ENCODE measurements at regions not wholly inside any gene's neighbourhood (a gene's known extent, or its start where the extent isn't known, plus 50 kb on each side); places are given as distances from the start of the nearest gene placed in this dataset.
"Not testable (repeated sequence)": the region's sequence is repeated elsewhere in the genome, so short reads cannot be mapped to it uniquely, and the experiment has no call there.

GRCh38 chr6:96743496-96743895, 93.8 kb downstream of the GPR63 start:
- Mint-ChIP-seq H3K4me3 (no peak overlapping the region), H3K9me3 (no peaks in the 10 kb centered on the region), H3K27ac (no peak overlapping the region), H3K4me1 (no peaks in the 10 kb centered on the region), H3K27me3 (no peaks in the 10 kb centered on the region)
- ATAC-seq = no peak
- no peak for DNase-seq

DNA sequence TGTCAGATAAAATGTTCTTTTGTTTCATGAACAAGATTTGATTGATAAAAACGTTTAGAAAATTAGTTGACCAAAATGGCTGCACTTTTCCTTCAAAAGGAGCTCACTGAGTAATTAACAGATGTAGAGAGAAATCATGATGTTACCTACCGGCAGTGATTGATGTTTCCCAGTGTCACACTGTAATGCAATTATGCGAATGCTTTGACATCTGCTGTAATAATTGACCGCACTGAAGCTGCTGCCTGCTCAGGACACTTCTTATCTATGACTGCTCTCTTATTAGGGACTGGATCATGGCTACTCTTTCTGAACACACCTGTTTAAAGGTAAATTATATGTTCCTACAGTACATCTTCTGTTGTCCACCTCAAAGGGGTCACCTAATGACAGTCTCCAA, 94.6 kb downstream of the GPR63 start:
- H3K27ac Mint-ChIP-seq = no peak overlapping the region
- DNase-seq (no peak), ATAC-seq (no peak)
- H3K27me3 Mint-ChIP-seq = no peaks in the 10 kb centered on the region
- no peak overlapping the region for H3K4me3 Mint-ChIP-seq
- H3K4me1 Mint-ChIP-seq = no peaks in the 10 kb centered on the region
- H3K9me3 Mint-ChIP-seq = no peaks in the 10 kb centered on the region

GRCh38 chr6:96735332-96735731, 101.9 kb downstream of the GPR63 start:
- DNase-seq = no peak
- ATAC-seq = no peak
- Mint-ChIP-seq H3K27me3 (no peaks in the 10 kb centered on the region), H3K4me3 (no peak overlapping the region), H3K27ac (no peak overlapping the region), H3K4me1 (no peaks in the 10 kb centered on the region), H3K9me3 (no peaks in the 10 kb centered on the region)

DNA sequence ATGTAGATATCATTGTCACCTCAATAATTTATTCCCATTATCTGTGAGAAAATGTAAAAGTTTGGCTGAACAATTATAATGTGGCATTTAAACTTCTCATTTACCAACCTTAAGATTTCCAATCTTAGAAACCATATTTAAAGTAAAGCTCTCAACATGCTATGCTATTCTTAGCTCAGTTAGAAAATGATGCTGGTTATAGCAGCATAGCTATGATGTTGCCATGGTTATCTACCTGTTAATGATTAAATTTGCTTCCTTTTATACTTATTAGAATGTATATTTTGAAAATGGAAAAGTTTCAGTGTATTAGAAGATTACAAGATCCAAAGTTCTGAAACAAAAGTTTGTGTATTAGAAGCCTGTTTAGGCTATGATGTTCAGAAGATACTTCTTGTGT, 110.1 kb downstream of the GPR63 start:
- Mint-ChIP-seq H3K27ac (no peak overlapping the region), H3K27me3 (no peaks in the 10 kb centered on the region), H3K4me1 (no peaks in the 10 kb centered on the region), H3K9me3 (no peaks in the 10 kb centered on the region), H3K4me3 (no peak overlapping the region)
- no peak for ATAC-seq
- no peak for DNase-seq

DNA sequence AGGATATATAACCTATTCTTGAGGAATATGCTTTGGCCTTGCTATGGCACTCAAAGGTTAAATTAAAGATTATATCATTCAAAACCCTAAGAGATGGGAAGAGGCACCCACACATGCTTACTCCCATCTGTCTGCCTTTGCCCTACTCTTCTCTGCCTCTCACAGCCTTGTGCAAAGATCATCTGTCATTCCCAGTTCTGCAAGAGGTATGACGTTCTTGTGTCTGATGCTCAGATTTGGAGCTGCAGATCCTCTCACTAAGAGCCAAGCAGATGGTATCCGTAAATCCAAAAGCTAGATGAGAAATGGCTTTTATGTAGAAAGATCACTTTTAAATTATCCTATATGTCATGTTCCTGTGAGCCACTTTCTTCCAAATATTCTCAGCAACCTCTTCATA, 112.0 kb downstream of the GPR63 start:
- ATAC-seq (no peak), DNase-seq (no peak)
- Mint-ChIP-seq H3K4me1 (no peaks in the 10 kb centered on the region), H3K9me3 (no peaks in the 10 kb centered on the region), H3K27ac (no peak overlapping the region), H3K27me3 (no peaks in the 10 kb centered on the region), H3K4me3 (no peak overlapping the region)

- Mint-ChIP-seq H3K4me3 (no peak overlapping the region), H3K27me3 (no peaks in the 10 kb centered on the region), H3K9me3 (no peaks in the 10 kb centered on the region), H3K4me1 (no peaks in the 10 kb centered on the region), H3K27ac (no peak overlapping the region)
- DNase-seq = no peak
- ATAC-seq = no peak
Measured at GRCh38 chr6:96724641-96725040, 112.6 kb downstream of the GPR63 start.

DNA sequence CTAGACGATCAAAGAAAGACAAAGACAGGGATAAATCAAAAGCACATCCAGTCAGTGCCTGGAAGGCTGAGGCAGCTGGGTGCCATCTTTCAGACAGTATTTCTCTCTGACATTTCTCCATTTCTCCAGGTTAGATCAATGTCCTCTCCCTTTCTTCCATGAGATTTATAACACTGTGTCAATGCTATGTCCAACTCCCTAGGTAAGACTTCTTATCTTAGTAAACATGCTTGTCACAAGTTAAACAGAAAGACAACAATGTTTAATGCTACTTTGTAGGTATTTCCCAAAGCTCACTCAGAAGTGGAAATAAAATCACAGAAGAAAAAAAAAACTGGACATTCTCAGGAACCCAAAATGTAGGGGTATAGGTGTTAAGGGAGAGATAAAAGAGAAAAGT, 113.9 kb downstream of the GPR63 start:
- Mint-ChIP-seq H3K4me1 (no peaks in the 10 kb centered on the region), H3K27ac (no peak overlapping the region), H3K4me3 (no peak overlapping the region), H3K9me3 (no peaks in the 10 kb centered on the region), H3K27me3 (no peaks in the 10 kb centered on the region)
- DNase-seq (no peak), ATAC-seq (no peak)

GRCh38 chr6:96721227-96721626, 116.0 kb downstream of the GPR63 start:
- ATAC-seq (no peak), DNase-seq (no peak)
- Mint-ChIP-seq H3K27me3 (no peaks in the 10 kb centered on the region), H3K9me3 (no peaks in the 10 kb centered on the region), H3K4me3 (no peak overlapping the region), H3K4me1 (no peaks in the 10 kb centered on the region), H3K27ac (no peak overlapping the region)

GRCh38 chr6:96716221-96716620, 121.1 kb downstream of the GPR63 start:
- Mint-ChIP-seq H3K9me3 (no peaks in the 10 kb centered on the region), H3K4me3 (no peak overlapping the region), H3K27me3 (peaks cover 12% of the 10 kb centered on the region), H3K27ac (no peak overlapping the region), H3K4me1 (no peaks in the 10 kb centered on the region)
- DNase-seq = no peak
- ATAC-seq = no peak

DNA sequence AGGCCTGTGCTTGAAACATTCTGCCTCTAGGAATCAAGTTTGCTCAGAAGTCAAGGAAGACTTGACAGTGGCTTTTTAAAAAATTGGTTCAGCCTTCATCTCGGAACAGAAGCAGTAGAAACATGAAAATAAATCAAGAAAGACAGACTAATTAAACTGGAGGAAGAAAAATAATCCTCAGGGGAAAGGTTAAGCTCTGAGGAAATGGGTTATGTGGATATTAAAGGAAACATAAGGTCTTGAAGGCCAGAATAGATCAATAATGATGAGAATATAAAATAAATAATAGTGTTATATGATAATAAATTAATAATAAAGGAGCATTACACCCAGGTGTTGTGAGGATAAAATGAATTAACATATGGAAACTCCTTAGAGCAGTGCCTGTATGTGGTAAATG, 121.7 kb downstream of the GPR63 start:
- ATAC-seq = no peak
- no peak for DNase-seq
- Mint-ChIP-seq H3K4me3 (no peak overlapping the region), H3K27me3 (peaks cover 12% of the 10 kb centered on the region), H3K27ac (no peak overlapping the region), H3K9me3 (no peaks in the 10 kb centered on the region), H3K4me1 (no peaks in the 10 kb centered on the region)

- DNase-seq = no peak
Measured at GRCh38 chr6:96704713-96705112, 132.6 kb downstream of the GPR63 start.

GRCh38 chr6:96702626-96703025, 134.7 kb downstream of the GPR63 start:
- Mint-ChIP-seq H3K27me3 (peaks cover 19% of the 10 kb centered on the region), H3K27ac (no peak overlapping the region), H3K4me3 (no peak overlapping the region), H3K4me1 (no peaks in the 10 kb centered on the region), H3K9me3 (no peaks in the 10 kb centered on the region)
- DNase-seq (no peak), ATAC-seq (no peak)

More at GRCh38 chr6:96704713-96705112, 132.6 kb downstream of the GPR63 start:
- H3K27ac Mint-ChIP-seq = no peak overlapping the region
- peak; percentile 62 for ATAC-seq
- peaks cover 15% of the 10 kb centered on the region for H3K27me3 Mint-ChIP-seq
- H3K4me1 Mint-ChIP-seq = no peaks in the 10 kb centered on the region
- H3K4me3 Mint-ChIP-seq = no peak overlapping the region
- no peaks in the 10 kb centered on the region for H3K9me3 Mint-ChIP-seq

DNA sequence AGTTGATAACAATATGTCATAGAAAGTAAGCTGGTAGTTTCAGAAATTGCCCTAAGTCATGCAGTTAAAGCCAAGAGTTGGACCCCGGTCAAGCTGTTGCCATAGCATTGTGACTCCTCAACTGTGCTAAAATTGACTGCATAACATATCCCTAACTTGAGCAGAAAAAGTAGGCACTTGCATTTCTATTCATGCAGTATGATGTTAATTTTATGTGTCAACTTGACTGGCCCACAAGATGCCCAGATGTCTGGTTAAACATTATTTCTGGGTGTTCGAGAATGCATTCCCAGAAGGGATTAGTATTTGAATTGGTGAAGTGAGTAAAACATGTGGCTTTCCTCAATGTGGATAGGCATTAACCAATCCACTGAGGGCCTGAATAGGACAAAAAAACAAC, 136.4 kb downstream of the GPR63 start:
- H3K9me3 Mint-ChIP-seq = no peaks in the 10 kb centered on the region
- H3K27me3 Mint-ChIP-seq = peaks cover 26% of the 10 kb centered on the region
- DNase-seq = no peak
- H3K4me1 Mint-ChIP-seq = no peaks in the 10 kb centered on the region
- no peak for ATAC-seq
- H3K27ac Mint-ChIP-seq = no peak overlapping the region
- no peak overlapping the region for H3K4me3 Mint-ChIP-seq

DNA sequence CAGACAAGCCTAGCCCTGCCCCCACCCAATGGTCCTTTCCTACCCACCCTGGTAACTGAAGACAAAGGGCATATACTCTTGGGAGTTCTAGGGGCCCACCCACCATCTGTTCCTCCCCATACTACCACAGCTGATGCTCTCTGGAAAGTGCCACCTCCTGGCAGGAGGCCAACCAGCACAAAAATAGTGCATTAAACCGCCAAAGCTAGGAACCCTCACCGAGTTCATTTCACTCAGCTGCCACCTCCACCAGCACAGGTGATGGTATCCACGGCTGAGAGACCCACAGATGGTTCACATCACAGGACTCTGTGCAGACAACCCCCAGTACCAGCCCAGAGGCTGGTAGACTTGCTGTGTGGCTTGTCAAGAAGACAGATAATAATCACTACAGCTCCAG, 131.5 kb downstream of the FHL5 start:
- H3K27ac Mint-ChIP-seq, DNase-seq, H3K4me1 Mint-ChIP-seq, H3K4me3 Mint-ChIP-seq, H3K9me3 Mint-ChIP-seq, ATAC-seq: not testable (repeated sequence)
- H3K27me3 Mint-ChIP-seq = peaks cover 81% of the 10 kb centered on the region

- Mint-ChIP-seq H3K27me3 (peaks cover 36% of the 10 kb centered on the region), H3K9me3 (no peaks in the 10 kb centered on the region), H3K27ac (peak overlapping the region in 1 of 2 donors; percentile 15), H3K4me1 (no peaks in the 10 kb centered on the region), H3K4me3 (no peak overlapping the region)
- DNase-seq = no peak
- no peak for ATAC-seq
Measured at GRCh38 chr6:96687121-96687520, 124.2 kb downstream of the FHL5 start.

GRCh38 chr6:96685702-96686101, 122.8 kb downstream of the FHL5 start:
- Mint-ChIP-seq H3K27me3 (peaks cover 23% of the 10 kb centered on the region), H3K9me3 (no peaks in the 10 kb centered on the region), H3K4me3 (no peak overlapping the region), H3K27ac (no peak overlapping the region), H3K4me1 (no peaks in the 10 kb centered on the region)
- no peak for ATAC-seq
- DNase-seq = no peak

DNA sequence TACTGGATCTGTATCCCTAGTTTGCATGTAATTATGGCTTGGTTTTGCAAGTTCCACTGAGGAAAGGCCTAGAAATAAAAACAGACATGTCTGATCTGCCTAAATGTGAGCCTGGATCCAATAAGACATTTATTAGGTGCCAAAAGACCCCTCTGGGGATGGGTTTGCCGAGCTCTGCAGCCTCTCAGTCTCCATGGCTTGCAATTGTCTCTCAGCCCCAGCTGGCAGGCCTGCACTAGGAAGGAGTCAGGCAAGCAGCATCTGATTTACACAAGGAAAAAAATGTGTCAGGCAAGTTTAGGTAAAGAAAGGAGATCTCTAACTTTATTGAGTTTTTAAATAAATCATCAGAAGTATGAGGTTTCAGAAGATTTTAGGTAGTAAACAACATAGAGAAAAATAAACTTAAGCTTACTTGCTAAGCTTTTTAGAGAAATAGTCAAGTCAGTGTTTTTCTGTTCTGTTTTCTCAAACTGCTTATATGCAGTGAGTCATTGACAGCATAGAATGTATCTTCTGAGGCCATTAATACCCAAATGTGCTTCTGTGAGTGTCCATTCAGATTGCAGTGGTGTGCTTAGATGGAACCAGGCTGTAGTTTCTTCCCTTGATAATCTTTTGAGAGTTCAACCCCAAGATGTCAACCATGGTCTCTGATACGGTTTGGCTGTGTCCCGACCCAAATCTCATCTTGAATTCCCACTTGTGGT, 121.0 kb downstream of the FHL5 start:
- Mint-ChIP-seq H3K27me3 (peaks cover 14% of the 10 kb centered on the region), H3K9me3 (no peaks in the 10 kb centered on the region), H3K4me3 (no peak overlapping the region), H3K27ac (no peak overlapping the region), H3K4me1 (no peaks in the 10 kb centered on the region)
- no peak for ATAC-seq
- DNase-seq = no peak

All from stimulated activated naive CD8-positive, alpha-beta T cell treated with anti-CD3 and anti-CD28 coated beads, Interleukin-15, amount 100 ng/mL, for 72 hours (primary cell).